Esophagus muscularis mucosa (tissue), 3 donors: ENCODE measurements at regions not wholly inside any gene's neighbourhood (a gene's known extent, or its start where the extent isn't known, plus 50 kb on each side); places are given as distances from the start of the nearest gene placed in this dataset.
"Not testable (repeated sequence)": the region's sequence is repeated elsewhere in the genome, so short reads cannot be mapped to it uniquely, and the experiment has no call there.

Source experiments
- CTCF ChIP-seq, 3 experiments: fragments of 200-600 bp in 2 of 3; fragments of 450-650 bp in 1 of 3; sonication (generic) in 2 of 3; IDR thresholded peaks; one replicate each; pipeline ENCODE4 v1.5.1; 2017 to 2019; ENCODE audit warnings: antibody characterized with exemption in 3 of 3, mild to moderate bottlenecking in 2 of 3, moderate library complexity in 1 of 3
- EP300 ChIP-seq: sonication (generic); formaldehyde crosslinking; IDR thresholded peaks from one replicate; pipeline ENCODE4 v1.6.1; 2017; ENCODE audit warnings: antibody characterized with exemption

DNA sequence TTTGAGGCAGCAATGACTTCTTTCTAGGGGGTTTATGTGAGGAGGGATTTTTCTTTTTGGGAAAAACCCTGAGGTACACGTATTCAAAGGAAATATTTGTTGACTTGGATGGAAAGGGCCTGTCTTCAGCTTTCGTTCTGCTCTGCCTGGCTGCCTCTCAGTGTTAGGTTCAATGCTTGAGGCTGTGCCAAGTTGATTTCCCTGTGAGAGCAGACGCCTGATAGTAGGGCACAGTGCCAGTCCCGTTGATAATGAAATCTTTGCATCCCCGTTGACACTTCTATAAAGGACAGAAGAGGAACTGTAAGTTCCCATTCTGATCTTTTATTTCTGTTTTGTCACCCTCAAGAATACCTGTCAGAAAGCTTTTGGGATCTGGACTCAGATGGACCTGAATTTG is 191.1 kb downstream of the NPIPA7 start:
- not testable (repeated sequence) for TF ChIP-seq CTCF (IDR thresholded peaks at IDR 0.05); EP300
